ENCODE measurements at regions not wholly inside any gene's neighbourhood (a gene's known extent, or its start where the extent isn't known, plus 50 kb on each side); places are given as distances from the start of the nearest gene placed in this dataset.

GRCh38 chrX:34880656-34881055 lies 61.9 kb upstream of the FAM47B start:
- Histone ChIP-seq H3K9me3 (ENCODE audit: control insufficient read depth, insufficient read depth, low read depth, low read length) (no peaks in the 10 kb centered on the region), H3K36me3 (ENCODE audit: control insufficient read depth in 2 of 2, insufficient read depth in 1 of 2, low read length in 2 of 2) (no peaks in the 10 kb centered on the region), H3K4me3 (ENCODE audit: low read depth, low read length) (no peak overlapping the region), H3K27ac (ENCODE audit: extremely low read depth, low read depth, low read length) (no peak overlapping the region), H3K4me1 (ENCODE audit: control insufficient read depth, insufficient read depth, low read length) (no peaks in the 10 kb centered on the region)
- CTCF ChIA-PET, result no interaction called here
- POLR2A ChIA-PET, result no interaction called here
- TF ChIP-seq IKZF3 (tag by site-specific recombination; IDR thresholded peaks at IDR 0.05) (no peak), ZNF266 (tag by site-specific recombination; IDR thresholded peaks at IDR 0.05; ENCODE audit: low read depth) (no peak), ZBTB8A (tag by site-specific recombination; IDR thresholded peaks at IDR 0.05) (no peak), ZNF791 (tag by site-specific recombination; IDR thresholded peaks at IDR 0.05) (no peak), ZNF658 (tag by site-specific recombination; IDR thresholded peaks at IDR 0.05) (no peak), ZNF184 (tag by site-specific recombination; IDR thresholded peaks at IDR 0.05) (no peak)

DNA sequence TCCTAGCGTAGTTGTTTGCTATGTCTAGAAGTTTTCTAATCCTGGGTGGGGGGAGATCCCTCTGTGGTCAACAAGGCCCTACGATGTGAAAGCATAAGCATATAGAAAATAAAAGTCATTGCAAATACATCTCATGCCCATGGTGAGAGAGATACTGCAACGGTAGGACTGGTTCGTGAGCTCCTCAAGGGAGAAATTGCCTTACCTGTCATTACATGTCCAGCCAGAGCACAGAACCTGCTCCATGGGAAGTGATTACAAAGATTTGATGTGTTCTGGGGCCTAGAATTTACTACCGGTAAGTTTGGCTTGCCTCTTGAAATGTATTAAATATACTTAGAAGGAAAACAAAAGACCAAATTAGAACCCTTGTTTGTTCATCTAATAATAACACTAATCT lies 60.9 kb upstream of the FAM47B start:
- Histone ChIP-seq H3K4me3 (ENCODE audit: low read depth, low read length) (no peak overlapping the region), H3K4me1 (ENCODE audit: control insufficient read depth, insufficient read depth, low read length) (no peaks in the 10 kb centered on the region), H3K9me3 (ENCODE audit: control insufficient read depth, insufficient read depth, low read depth, low read length) (no peaks in the 10 kb centered on the region), H3K36me3 (ENCODE audit: control insufficient read depth in 2 of 2, insufficient read depth in 1 of 2, low read length in 2 of 2) (no peaks in the 10 kb centered on the region), H3K27ac (ENCODE audit: extremely low read depth, low read depth, low read length) (no peak overlapping the region)
- ChIA-PET CTCF (no interaction called here), POLR2A (no interaction called here)
- no peak for TF ChIP-seq KLF16 (tag by site-specific recombination; IDR thresholded peaks at IDR 0.05)
- TF ChIP-seq KLF8 (tag by site-specific recombination; IDR thresholded peaks at IDR 0.05), result no peak
- TF ChIP-seq SCRT1 (tag by site-specific recombination; IDR thresholded peaks at IDR 0.05; ENCODE audit: borderline replicate concordance), result no peak
- TF ChIP-seq, protein P1, sequence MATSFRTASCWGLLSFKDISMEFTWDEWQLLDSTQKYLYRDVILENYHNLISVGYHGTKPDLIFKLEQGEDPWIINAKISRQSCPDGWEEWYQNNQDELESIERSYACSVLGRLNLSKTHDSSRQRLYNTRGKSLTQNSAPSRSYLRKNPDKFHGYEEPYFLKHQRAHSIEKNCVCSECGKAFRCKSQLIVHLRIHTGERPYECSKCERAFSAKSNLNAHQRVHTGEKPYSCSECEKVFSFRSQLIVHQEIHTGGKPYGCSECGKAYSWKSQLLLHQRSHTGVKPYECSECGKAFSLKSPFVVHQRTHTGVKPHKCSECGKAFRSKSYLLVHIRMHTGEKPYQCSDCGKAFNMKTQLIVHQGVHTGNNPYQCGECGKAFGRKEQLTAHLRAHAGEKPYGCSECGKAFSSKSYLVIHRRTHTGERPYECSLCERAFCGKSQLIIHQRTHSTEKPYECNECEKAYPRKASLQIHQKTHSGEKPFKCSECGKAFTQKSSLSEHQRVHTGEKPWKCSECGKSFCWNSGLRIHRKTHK (tag by site-specific recombination; IDR thresholded peaks at IDR 0.05), result no peak
- no peak for TF ChIP-seq ZNF610 (tag by site-specific recombination; IDR thresholded peaks at IDR 0.05; ENCODE audit: borderline replicate concordance)
- TF ChIP-seq, protein P2, sequence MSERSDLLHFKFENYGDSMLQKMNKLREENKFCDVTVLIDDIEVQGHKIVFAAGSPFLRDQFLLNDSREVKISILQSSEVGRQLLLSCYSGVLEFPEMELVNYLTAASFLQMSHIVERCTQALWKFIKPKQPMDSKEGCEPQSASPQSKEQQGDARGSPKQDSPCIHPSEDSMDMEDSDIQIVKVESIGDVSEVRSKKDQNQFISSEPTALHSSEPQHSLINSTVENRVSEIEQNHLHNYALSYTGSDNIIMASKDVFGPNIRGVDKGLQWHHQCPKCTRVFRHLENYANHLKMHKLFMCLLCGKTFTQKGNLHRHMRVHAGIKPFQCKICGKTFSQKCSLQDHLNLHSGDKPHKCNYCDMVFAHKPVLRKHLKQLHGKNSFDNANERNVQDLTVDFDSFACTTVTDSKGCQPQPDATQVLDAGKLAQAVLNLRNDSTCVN (tag by site-specific recombination; optimal IDR thresholded peaks at IDR 0.05), result no peak
- TF ChIP-seq ZNF704 (tag by site-specific recombination; IDR thresholded peaks at IDR 0.05), result no peak
- no peak for TF ChIP-seq ZNF350 (tag by site-specific recombination; IDR thresholded peaks at IDR 0.05)
- no peak for TF ChIP-seq SETDB1 (IDR thresholded peaks at IDR 0.05; ENCODE audit: insufficient read length, low read length)
- no peak for TF ChIP-seq ZNF585B (tag by site-specific recombination; IDR thresholded peaks at IDR 0.05)
- no peak for TF ChIP-seq AEBP2 (tag by site-specific recombination; IDR thresholded peaks at IDR 0.05; ENCODE audit: borderline replicate concordance)
- no peak for TF ChIP-seq ZNF23 (tag by site-specific recombination; IDR thresholded peaks at IDR 0.05; ENCODE audit: borderline replicate concordance)
- TF ChIP-seq ZNF513 (tag by site-specific recombination; IDR thresholded peaks at IDR 0.05), result no peak
- TF ChIP-seq KLF7 (tag by site-specific recombination; IDR thresholded peaks at IDR 0.05; ENCODE audit: borderline replicate concordance), result no peak
- TF ChIP-seq ZNF138 (tag by site-specific recombination; IDR thresholded peaks at IDR 0.05; ENCODE audit: borderline replicate concordance), result no peak
- TF ChIP-seq KLF1 (tag by site-specific recombination; IDR thresholded peaks at IDR 0.05), result no peak
- no peak for TF ChIP-seq ZNF626 (tag by site-specific recombination; IDR thresholded peaks at IDR 0.05)
- TF ChIP-seq ZNF830 (tag by site-specific recombination; IDR thresholded peaks at IDR 0.05; ENCODE audit: low read depth), result no peak
- TF ChIP-seq INSM2 (tag by site-specific recombination; IDR thresholded peaks at IDR 0.05), result no peak
